OCI-LY3 (cell line): ENCODE measurements at regions not wholly inside any gene's neighbourhood (a gene's known extent, or its start where the extent isn't known, plus 50 kb on each side); places are given as distances from the start of the nearest gene placed in this dataset.

ENCODE experiments used
- H2AFZ ChIP-seq: fragments of 200-600, 300-600 bp; shearing (Covaris generic); 2 replicates; pipeline ENCODE4 v1.6.0; 2014; ENCODE audit warnings: antibody characterized with exemption, low read depth, low read length
- H3K27ac ChIP-seq: fragments of 200-600, 300-600 bp; sonication (generic); 2 replicates; pipeline ENCODE4 v1.5.1; 2014; ENCODE audit warnings: mild to moderate bottlenecking, low read length, moderate library complexity, mixed read lengths
- H3K27me3 ChIP-seq: fragments of 200-600, 300-600 bp; sonication (generic); 2 replicates; pipeline ENCODE4 v1.6.1; 2014; ENCODE audit warnings: low read depth, low read length, mixed read lengths
- H3K36me3 ChIP-seq: fragments of 200-600, 300-600 bp; sonication (generic); replicated peaks from 2 replicates; pipeline ENCODE3; 2014; ENCODE audit warnings: low read depth, low read length, mixed read lengths
- H3K4me1 ChIP-seq: fragments of 300-600, 200-600 bp; sonication (generic); 2 replicates; pipeline ENCODE4 v1.6.1; 2014; ENCODE audit warnings: low read length, mixed read lengths
- H3K4me2 ChIP-seq: fragments of 200-600, 300-600 bp; sonication (generic); 2 replicates; pipeline ENCODE4 v1.6.1; 2014; ENCODE audit warnings: low read length, mixed read lengths
- H3K4me3 ChIP-seq: fragments of 300-600, 200-600 bp; sonication (generic); 2 replicates; pipeline ENCODE4 v1.5.1; 2014; ENCODE audit warnings: antibody characterized with exemption, mild to moderate bottlenecking, low read length, moderate library complexity
- H3K79me2 ChIP-seq: fragments of 300-600, 200-600 bp; shearing (Covaris generic); 2 replicates; pipeline ENCODE4 v1.6.1; 2014; ENCODE audit warnings: mild to moderate bottlenecking, low read length, mixed read lengths
- H3K9ac ChIP-seq: fragments of 300-600, 200-600 bp; shearing (Covaris generic); 2 replicates; pipeline ENCODE4 v1.6.0; 2014; ENCODE audit warnings: mild to moderate bottlenecking, low read length, moderate library complexity
- H3K9me3 ChIP-seq: fragments of 200-600, 300-600 bp; shearing (Covaris generic); 2 replicates; pipeline ENCODE4 v1.6.1; 2014; ENCODE audit warnings: low read length, mixed read lengths; ENCODE audit not compliant: insufficient read depth
- H4K20me1 ChIP-seq: fragments of 200-600, 300-600 bp; sonication (generic); 2 replicates; pipeline ENCODE4 v1.6.1; 2016; ENCODE audit warnings: low read length, mixed read lengths; ENCODE audit not compliant: insufficient read depth
- EZH2phosphoT487 ChIP-seq: fragments of 200-600 bp; shearing (Covaris generic); IDR thresholded peaks from 2 replicates; pipeline ENCODE4 v1.6.1; 2018; ENCODE audit warnings: antibody characterized with exemption, mixed run types, low read depth
- TF ChIP-seq, protein P1 (sequence below): fragments of 200-600, 300-600 bp; sonication (generic); IDR thresholded peaks from 2 replicates; pipeline ENCODE4 v1.5.1; 2014; ENCODE audit warnings: antibody characterized with exemption, low read length, low read depth

DNA sequence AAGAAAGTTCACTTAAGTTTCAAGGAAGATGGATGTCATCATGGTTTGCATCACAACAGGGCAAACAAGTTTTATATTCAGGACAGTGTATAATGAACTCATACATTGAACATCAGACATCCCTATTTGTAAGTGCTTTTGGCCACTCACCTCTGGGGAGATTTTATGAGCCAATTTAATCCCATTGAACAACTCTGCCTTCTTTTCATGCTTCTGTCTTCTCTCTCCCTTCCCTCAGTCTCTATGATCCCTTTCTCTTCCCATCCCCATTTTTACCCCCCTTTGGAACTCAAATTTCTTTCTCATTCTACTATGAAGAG is 234.3 kb upstream of the POU2AF2 start:
- Histone ChIP-seq H3K9me3 (no peaks in the 10 kb centered on the region), H3K27ac (no peak overlapping the region), H3K9ac (no peak overlapping the region), H3K4me3 (no peak overlapping the region), H2AFZ (no peak overlapping the region), H3K79me2 (no peaks in the 10 kb centered on the region), H4K20me1 (no peaks in the 10 kb centered on the region), H3K4me1 (no peaks in the 10 kb centered on the region), H3K4me2 (no peak overlapping the region), H3K27me3 (peaks cover 9% of the 10 kb centered on the region; the same call in 1 of the 2 replicates), H3K36me3 (no peaks in the 10 kb centered on the region)
- TF ChIP-seq, protein P1, sequence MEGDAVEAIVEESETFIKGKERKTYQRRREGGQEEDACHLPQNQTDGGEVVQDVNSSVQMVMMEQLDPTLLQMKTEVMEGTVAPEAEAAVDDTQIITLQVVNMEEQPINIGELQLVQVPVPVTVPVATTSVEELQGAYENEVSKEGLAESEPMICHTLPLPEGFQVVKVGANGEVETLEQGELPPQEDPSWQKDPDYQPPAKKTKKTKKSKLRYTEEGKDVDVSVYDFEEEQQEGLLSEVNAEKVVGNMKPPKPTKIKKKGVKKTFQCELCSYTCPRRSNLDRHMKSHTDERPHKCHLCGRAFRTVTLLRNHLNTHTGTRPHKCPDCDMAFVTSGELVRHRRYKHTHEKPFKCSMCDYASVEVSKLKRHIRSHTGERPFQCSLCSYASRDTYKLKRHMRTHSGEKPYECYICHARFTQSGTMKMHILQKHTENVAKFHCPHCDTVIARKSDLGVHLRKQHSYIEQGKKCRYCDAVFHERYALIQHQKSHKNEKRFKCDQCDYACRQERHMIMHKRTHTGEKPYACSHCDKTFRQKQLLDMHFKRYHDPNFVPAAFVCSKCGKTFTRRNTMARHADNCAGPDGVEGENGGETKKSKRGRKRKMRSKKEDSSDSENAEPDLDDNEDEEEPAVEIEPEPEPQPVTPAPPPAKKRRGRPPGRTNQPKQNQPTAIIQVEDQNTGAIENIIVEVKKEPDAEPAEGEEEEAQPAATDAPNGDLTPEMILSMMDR, result no peak
- TF ChIP-seq EZH2phosphoT487, result no peak

DNA sequence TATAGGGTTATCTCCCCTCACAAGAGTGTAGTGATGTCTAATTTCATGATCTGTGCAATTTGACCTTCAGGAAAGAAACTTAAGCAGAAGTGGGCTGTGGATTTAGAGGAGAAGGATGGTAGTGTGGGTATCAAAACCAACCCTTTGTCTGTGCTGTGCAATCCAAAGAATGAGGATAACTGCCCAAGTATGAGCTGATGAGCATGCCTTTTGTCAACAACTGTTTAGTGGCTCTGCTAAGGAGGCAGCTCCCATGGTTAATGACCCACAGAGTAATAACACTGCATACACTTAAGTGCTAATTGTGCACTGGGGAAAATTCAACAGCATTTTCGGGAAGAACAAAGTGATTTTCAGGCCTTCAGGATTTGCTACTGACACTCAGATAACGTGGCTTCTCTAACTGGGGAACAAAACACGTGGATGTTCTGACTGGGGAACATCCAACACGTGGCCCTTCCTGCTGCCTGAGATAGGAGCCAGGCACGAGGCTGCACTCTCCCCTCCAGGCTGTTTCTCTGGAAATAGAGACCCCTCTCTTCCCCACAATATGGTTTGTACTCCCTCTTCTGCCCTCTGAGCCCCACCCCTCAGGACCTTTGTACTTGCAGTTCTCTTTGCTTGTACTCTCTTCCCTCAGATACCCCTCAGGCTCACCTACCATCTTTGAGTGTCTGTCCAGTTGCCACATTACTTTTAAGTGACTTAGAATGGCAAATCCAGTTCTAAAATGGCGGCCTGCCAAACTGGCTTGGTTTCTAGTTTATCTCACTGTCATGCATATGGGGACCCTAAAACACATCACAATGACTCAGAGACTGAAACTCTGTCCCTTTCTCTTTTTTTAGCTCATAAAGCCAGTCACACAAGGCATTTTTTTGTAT is 234.9 kb upstream of the POU2AF2 start:
- no peaks in the 10 kb centered on the region for H3K9me3 ChIP-seq
- H3K27ac ChIP-seq, result no peak overlapping the region
- peaks cover 4% of the 10 kb centered on the region for H3K4me1 ChIP-seq
- no peaks in the 10 kb centered on the region for H3K79me2 ChIP-seq
- no peak overlapping the region for H3K4me2 ChIP-seq
- H3K36me3 ChIP-seq, result no peaks in the 10 kb centered on the region
- TF ChIP-seq, protein P1, result no peak
- no peak for TF ChIP-seq EZH2phosphoT487
- no peak overlapping the region for H3K4me3 ChIP-seq
- no peaks in the 10 kb centered on the region for H4K20me1 ChIP-seq
- no peak overlapping the region for H2AFZ ChIP-seq
- H3K9ac ChIP-seq, result no peak overlapping the region
- H3K27me3 ChIP-seq, result peaks cover 9% of the 10 kb centered on the region; the same call in 1 of the 2 replicates

DNA sequence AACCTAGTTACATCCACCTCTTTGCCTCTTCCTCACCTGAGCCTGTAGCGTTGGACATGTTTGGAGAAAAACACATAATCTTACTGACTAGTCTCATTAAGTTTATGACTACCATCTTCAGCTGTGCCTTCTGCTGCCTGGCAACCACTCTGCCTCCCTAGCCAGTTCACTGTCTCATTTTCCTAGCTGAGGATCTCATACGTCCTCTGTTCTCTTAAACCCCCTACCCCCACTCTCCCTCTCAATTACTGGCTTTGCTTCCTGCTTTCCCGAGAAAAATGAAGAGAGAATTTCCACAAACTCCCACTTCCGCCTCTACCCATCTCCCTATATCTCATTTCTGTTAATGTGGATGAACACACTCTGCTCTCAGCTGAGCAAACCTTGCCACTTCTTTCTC is 239.3 kb upstream of the POU2AF2 start:
- peaks cover 15% of the 10 kb centered on the region for H3K27me3 ChIP-seq
- no peak overlapping the region for H3K27ac ChIP-seq
- H3K9ac ChIP-seq, result no peak overlapping the region
- no peak overlapping the region for H3K4me2 ChIP-seq
- no peaks in the 10 kb centered on the region for H4K20me1 ChIP-seq
- H3K9me3 ChIP-seq, result no peaks in the 10 kb centered on the region
- H3K36me3 ChIP-seq, result no peaks in the 10 kb centered on the region
- no peak overlapping the region for H2AFZ ChIP-seq
- H3K4me1 ChIP-seq, result peaks cover 9% of the 10 kb centered on the region
- TF ChIP-seq, protein P1, result no peak
- TF ChIP-seq EZH2phosphoT487, result no peak
- no peak overlapping the region for H3K4me3 ChIP-seq
- no peaks in the 10 kb centered on the region for H3K79me2 ChIP-seq

GRCh38 chr11:111001986-111002611 is 243.4 kb upstream of the POU2AF2 start:
- H3K79me2 ChIP-seq, result no peaks in the 10 kb centered on the region
- no peak overlapping the region for H3K4me2 ChIP-seq

More at GRCh38 chr11:111001986-111002611, 243.4 kb upstream of the POU2AF2 start:
- Histone ChIP-seq H2AFZ (no peak overlapping the region), H4K20me1 (no peaks in the 10 kb centered on the region), H3K36me3 (no peaks in the 10 kb centered on the region), H3K4me3 (no peak overlapping the region), H3K27ac (no peak overlapping the region), H3K9ac (no peak overlapping the region), H3K9me3 (no peaks in the 10 kb centered on the region), H3K4me1 (peaks cover 9% of the 10 kb centered on the region), H3K27me3 (peaks cover 14% of the 10 kb centered on the region)
- no peak for TF ChIP-seq EZH2phosphoT487
